SK-N-SH (cell line): ENCODE measurements at regions not wholly inside any gene's neighbourhood (a gene's known extent, or its start where the extent isn't known, plus 50 kb on each side); places are given as distances from the start of the nearest gene placed in this dataset.

Experiments
- CTCF ChIA-PET: fragments of 300-600, 350-600 bp; formaldehyde crosslinking; extraction: SDS; loops from one replicate; lab custom pipeline; 2021; lab: Yijun Ruan, JAX
- POLR2A ChIA-PET: fragments of 350-600 bp; sonication (Branson Sonifier 250); formaldehyde crosslinking; extraction: SDS; loops from one replicate; lab custom pipeline; 2020; ENCODE audit warnings: antibody characterized with exemption, inconsistent platforms; lab: Yijun Ruan, JAX
- DNase-seq: peaks from one replicate; pipeline ENCODE4 v3.0.0; 2012
- H2AFZ ChIP-seq: fragments of 200-600 bp; sonication (generic); 2 replicates; pipeline ENCODE4 v1.8.1; 2016; ENCODE audit warnings: antibody characterized with exemption, mild to moderate bottlenecking, low read depth
- H3F3A ChIP-seq: fragments of 200-600 bp; sonication (generic); replicated peaks from 2 replicates; pipeline ENCODE3; 2016; ENCODE audit warnings: antibody characterized with exemption, mild to moderate bottlenecking; ENCODE audit not compliant: insufficient read depth
- H3K27ac ChIP-seq, 2 experiments: fragments of 200-500 bp in 1 of 2; fragments of 200-600 bp in 1 of 2; sonication (Bioruptor generic) in 1 of 2; sonication (generic), shearing (Covaris generic) in 1 of 2; 2 replicates each; pipeline versions ENCODE4 v1.5.1 to v1.6.1; 2014 to 2016; ENCODE audit warnings: low read depth in 2 of 2, inconsistent platforms in 1 of 2, low read length in 1 of 2, mild to moderate bottlenecking in 1 of 2, mixed read lengths in 1 of 2
- H3K27me3 ChIP-seq: fragments of 200-600 bp; sonication (generic), shearing (Covaris generic); 2 replicates; pipeline ENCODE4 v1.6.1; 2016; ENCODE audit warnings: mixed run types; ENCODE audit not compliant: insufficient read depth
- H3K36me3 ChIP-seq, 2 experiments: fragments of 200-500 bp in 1 of 2; fragments of 200-600 bp in 1 of 2; sonication (Bioruptor generic) in 1 of 2; sonication (generic) in 1 of 2; replicated peaks in 1 of 2; 2 replicates each; pipeline versions ENCODE3 to v1.5.1; 2014 to 2016; ENCODE audit warnings: low read length in 1 of 2, mild to moderate bottlenecking in 1 of 2; ENCODE audit not compliant: insufficient read depth in 2 of 2, control insufficient read depth in 1 of 2
- H3K4me1 ChIP-seq, 2 experiments: fragments of 200-500 bp in 1 of 2; fragments of 200-600 bp in 1 of 2; sonication (Bioruptor generic) in 1 of 2; sonication (generic), shearing (Covaris generic) in 1 of 2; 2 replicates each; pipeline versions ENCODE4 v1.5.1 to v1.6.1; 2014 to 2016; ENCODE audit warnings: low read depth in 1 of 2, low read length in 1 of 2, mixed run types in 1 of 2; ENCODE audit not compliant: insufficient read depth in 2 of 2, control insufficient read depth in 1 of 2
- H3K4me2 ChIP-seq: fragments of 200-600 bp; sonication (generic), shearing (Covaris generic); 2 replicates; pipeline ENCODE4 v1.6.1; 2017; ENCODE audit warnings: mixed run types
- H3K4me3 ChIP-seq, 2 experiments: fragments of 200-500 bp in 1 of 2; fragments of 200-600 bp in 1 of 2; sonication (Bioruptor generic) in 1 of 2; sonication (generic), shearing (Covaris generic) in 1 of 2; 2 replicates each; pipeline versions ENCODE4 v1.5.1 to v1.8.1; 2014 to 2016; ENCODE audit warnings: low read depth in 2 of 2, inconsistent platforms in 1 of 2, low read length in 1 of 2, mild to moderate bottlenecking in 1 of 2, mixed read lengths in 1 of 2, moderate library complexity in 1 of 2
- H3K79me2 ChIP-seq: fragments of 200-600 bp; sonication (generic); 2 replicates; pipeline ENCODE4 v1.8.1; 2017; ENCODE audit warnings: mild to moderate bottlenecking; ENCODE audit not compliant: insufficient read depth
- H3K9ac ChIP-seq: fragments of 200-600 bp; sonication (generic); 2 replicates; pipeline ENCODE4 v1.6.1; 2017; ENCODE audit warnings: mixed run types
- H3K9me2 ChIP-seq: fragments of 200-600 bp; sonication (generic); 2 replicates; pipeline ENCODE4 v1.6.1; 2017; ENCODE audit warnings: mixed run types
- H3K9me3 ChIP-seq: fragments of 200-600 bp; sonication (generic); 2 replicates; pipeline ENCODE4 v1.6.1; 2017; ENCODE audit warnings: mixed run types, mild to moderate bottlenecking, moderate library complexity
- H4K20me1 ChIP-seq: fragments of 200-600 bp; sonication (generic); 2 replicates; pipeline ENCODE4 v1.6.1; 2017; ENCODE audit warnings: mild to moderate bottlenecking, mixed run types; ENCODE audit not compliant: insufficient read depth
- CHD2 ChIP-seq: fragments of 150-350 bp; IDR thresholded peaks from 2 replicates; pipeline ENCODE4 v1.6.1; 2018; ENCODE audit warnings: low read length; ENCODE audit not compliant: partially characterized antibody
- EP300 ChIP-seq, 2 experiments: IDR thresholded peaks; 2 replicates each; pipeline versions ENCODE4 v1.4.0 to v1.6.1; 2012; ENCODE audit warnings: borderline replicate concordance in 1 of 2, low read depth in 1 of 2, low read length in 1 of 2
- FOSL2 ChIP-seq: IDR thresholded peaks from 2 replicates; pipeline ENCODE4 v1.4.0; 2012; ENCODE audit warnings: low read depth, mild to moderate bottlenecking, moderate library complexity, borderline replicate concordance
- FOXM1 ChIP-seq: IDR thresholded peaks from 2 replicates; pipeline ENCODE4 v1.4.0; 2012; ENCODE audit warnings: low read depth, mild to moderate bottlenecking
- IRF3 ChIP-seq: fragments of 150-350 bp; IDR thresholded peaks from 2 replicates; pipeline ENCODE4 v1.6.1; 2016; ENCODE audit warnings: mild to moderate bottlenecking, low read depth, low read length
- MEF2A ChIP-seq: IDR thresholded peaks from 2 replicates; pipeline ENCODE4 v1.4.0; 2012; ENCODE audit warnings: low read depth, borderline replicate concordance
- MXI1 ChIP-seq: IDR thresholded peaks from 2 replicates; pipeline ENCODE4 v1.6.1; 2012; ENCODE audit warnings: mild to moderate bottlenecking, low read depth, low read length, improper control_type of control experiment
- NRF1 ChIP-seq: IDR thresholded peaks from 2 replicates; pipeline ENCODE4 v1.6.1; 2012; ENCODE audit warnings: low read depth, mild to moderate bottlenecking, low read length
- POLR2AphosphoS5 ChIP-seq: IDR thresholded peaks from 2 replicates; pipeline ENCODE4 v1.6.1; 2012; ENCODE audit warnings: low read depth, low read length
- RAD21 ChIP-seq: IDR thresholded peaks from 2 replicates; pipeline ENCODE4 v1.6.1; 2012; ENCODE audit warnings: mild to moderate bottlenecking, low read length
- RCOR1 ChIP-seq: fragments of 150-350 bp; IDR thresholded peaks from 2 replicates; pipeline ENCODE4 v1.6.1; 2017; ENCODE audit warnings: antibody characterized with exemption, low read length
- RFX5 ChIP-seq: IDR thresholded peaks from 2 replicates; pipeline ENCODE4 v1.6.1; 2012; ENCODE audit warnings: mild to moderate bottlenecking, improper control_type of control experiment, low read length
- RXRA ChIP-seq: IDR thresholded peaks from 2 replicates; pipeline ENCODE4 v1.4.0; 2012; ENCODE audit warnings: low read depth, mild to moderate bottlenecking, borderline replicate concordance
- SIN3A ChIP-seq: IDR thresholded peaks from 2 replicates; pipeline ENCODE4 v1.6.1; 2012; ENCODE audit warnings: low read depth, mild to moderate bottlenecking, low read length, moderate library complexity, borderline replicate concordance
- SMC3 ChIP-seq: IDR thresholded peaks from 2 replicates; pipeline ENCODE4 v1.6.1; 2012; ENCODE audit warnings: low read depth, low read length, improper control_type of control experiment
- TEAD4 ChIP-seq: IDR thresholded peaks from 2 replicates; pipeline ENCODE4 v1.4.0; 2012; ENCODE audit warnings: mild to moderate bottlenecking, borderline replicate concordance; ENCODE audit not compliant: insufficient read depth
- ZBTB33 ChIP-seq: IDR thresholded peaks from 2 replicates; pipeline ENCODE4 v1.4.0; 2012; ENCODE audit warnings: low read depth, borderline replicate concordance
- WGBS: methylation state at CpG from one replicate; pipeline ENCODE4 v1.1.6; 2017; ENCODE audit warnings: low lambda C conversion rate; 5-methylcytosine and 5-hydroxymethylcytosine counted together
- TF ChIP-seq, protein P1 (sequence below): IDR thresholded peaks from 2 replicates; pipeline ENCODE4 v1.6.1; 2012; ENCODE audit warnings: mild to moderate bottlenecking, low read depth, low read length, moderate library complexity
- TF ChIP-seq, protein P2 (sequence below): IDR thresholded peaks from 2 replicates; pipeline ENCODE4 v1.4.0; 2012; ENCODE audit warnings: low read depth, borderline replicate concordance

DNA sequence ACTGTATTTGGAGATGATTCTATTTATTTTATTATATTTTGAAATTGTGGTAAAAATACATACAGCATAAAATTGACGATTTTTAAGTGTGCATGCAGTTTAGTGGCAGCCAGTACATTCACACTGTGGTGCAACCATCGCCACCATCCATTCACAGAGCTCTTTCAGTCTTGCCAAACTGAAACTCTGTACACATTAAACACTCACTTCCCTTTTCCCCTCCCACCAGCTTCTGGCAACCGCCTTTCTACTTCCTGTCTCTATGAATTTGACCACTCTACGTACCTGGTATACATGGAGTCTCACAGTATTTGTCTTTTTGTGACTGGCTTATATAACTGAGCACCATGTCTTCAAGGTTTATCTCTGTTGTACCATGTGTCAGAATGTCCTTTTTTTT is 303.3 kb upstream of the ATP10A start (continued):
- no peak for TF ChIP-seq SMC3
- no peak for TF ChIP-seq RAD21

GRCh38 chr15:26165546-26165945 is 302.4 kb upstream of the ATP10A start:
- no peaks in the 10 kb centered on the region for H3K4me1 ChIP-seq
- no peaks in the 10 kb centered on the region for H3K9me3 ChIP-seq
- WGBS: 21% methylated on average over 7 of the region's 7 CpGs
- no peaks in the 10 kb centered on the region for H3K36me3 ChIP-seq
- POLR2A ChIA-PET: no interaction called here
- DNase-seq: no peak
- no peak overlapping the region for H3K9ac ChIP-seq
- no peaks in the 10 kb centered on the region for H3F3A ChIP-seq
- H3K4me2 ChIP-seq: no peak overlapping the region
- H3K4me3 ChIP-seq: no peak overlapping the region
- TF ChIP-seq FOSL2 (no peak), FOXM1 (no peak), RFX5 (no peak), MEF2A (no peak), SMC3 (no peak)
- TF ChIP-seq, protein P1, sequence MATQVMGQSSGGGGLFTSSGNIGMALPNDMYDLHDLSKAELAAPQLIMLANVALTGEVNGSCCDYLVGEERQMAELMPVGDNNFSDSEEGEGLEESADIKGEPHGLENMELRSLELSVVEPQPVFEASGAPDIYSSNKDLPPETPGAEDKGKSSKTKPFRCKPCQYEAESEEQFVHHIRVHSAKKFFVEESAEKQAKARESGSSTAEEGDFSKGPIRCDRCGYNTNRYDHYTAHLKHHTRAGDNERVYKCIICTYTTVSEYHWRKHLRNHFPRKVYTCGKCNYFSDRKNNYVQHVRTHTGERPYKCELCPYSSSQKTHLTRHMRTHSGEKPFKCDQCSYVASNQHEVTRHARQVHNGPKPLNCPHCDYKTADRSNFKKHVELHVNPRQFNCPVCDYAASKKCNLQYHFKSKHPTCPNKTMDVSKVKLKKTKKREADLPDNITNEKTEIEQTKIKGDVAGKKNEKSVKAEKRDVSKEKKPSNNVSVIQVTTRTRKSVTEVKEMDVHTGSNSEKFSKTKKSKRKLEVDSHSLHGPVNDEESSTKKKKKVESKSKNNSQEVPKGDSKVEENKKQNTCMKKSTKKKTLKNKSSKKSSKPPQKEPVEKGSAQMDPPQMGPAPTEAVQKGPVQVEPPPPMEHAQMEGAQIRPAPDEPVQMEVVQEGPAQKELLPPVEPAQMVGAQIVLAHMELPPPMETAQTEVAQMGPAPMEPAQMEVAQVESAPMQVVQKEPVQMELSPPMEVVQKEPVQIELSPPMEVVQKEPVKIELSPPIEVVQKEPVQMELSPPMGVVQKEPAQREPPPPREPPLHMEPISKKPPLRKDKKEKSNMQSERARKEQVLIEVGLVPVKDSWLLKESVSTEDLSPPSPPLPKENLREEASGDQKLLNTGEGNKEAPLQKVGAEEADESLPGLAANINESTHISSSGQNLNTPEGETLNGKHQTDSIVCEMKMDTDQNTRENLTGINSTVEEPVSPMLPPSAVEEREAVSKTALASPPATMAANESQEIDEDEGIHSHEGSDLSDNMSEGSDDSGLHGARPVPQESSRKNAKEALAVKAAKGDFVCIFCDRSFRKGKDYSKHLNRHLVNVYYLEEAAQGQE: no peak
- TF ChIP-seq, all 33 proteins: peak for 0
- CTCF ChIA-PET: no interaction called here
- H3K27ac ChIP-seq: no peak overlapping the region
- no peaks in the 10 kb centered on the region for H3K79me2 ChIP-seq
- no peaks in the 10 kb centered on the region for H4K20me1 ChIP-seq
- H2AFZ ChIP-seq: no peak overlapping the region
- H3K27me3 ChIP-seq: no peaks in the 10 kb centered on the region
- no peaks in the 10 kb centered on the region for H3K9me2 ChIP-seq

- H3K4me2 ChIP-seq: no peak overlapping the region
- no peak overlapping the region for H3K27ac ChIP-seq
- no peaks in the 10 kb centered on the region for H4K20me1 ChIP-seq
- H3K79me2 ChIP-seq: no peaks in the 10 kb centered on the region
- no peak overlapping the region for H3K9ac ChIP-seq
- TF ChIP-seq RAD21: no peak
- TF ChIP-seq SMC3: no peak
- no peak for TF ChIP-seq IRF3
- TF ChIP-seq SIN3A: no peak
- no peak for TF ChIP-seq RCOR1
- TF ChIP-seq RXRA: no peak
- TF ChIP-seq POLR2AphosphoS5: no peak
- TF ChIP-seq TEAD4: no peak
- no peak for TF ChIP-seq MXI1
- TF ChIP-seq, protein P2, sequence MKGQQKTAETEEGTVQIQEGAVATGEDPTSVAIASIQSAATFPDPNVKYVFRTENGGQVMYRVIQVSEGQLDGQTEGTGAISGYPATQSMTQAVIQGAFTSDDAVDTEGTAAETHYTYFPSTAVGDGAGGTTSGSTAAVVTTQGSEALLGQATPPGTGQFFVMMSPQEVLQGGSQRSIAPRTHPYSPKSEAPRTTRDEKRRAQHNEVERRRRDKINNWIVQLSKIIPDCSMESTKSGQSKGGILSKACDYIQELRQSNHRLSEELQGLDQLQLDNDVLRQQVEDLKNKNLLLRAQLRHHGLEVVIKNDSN: no peak
- TF ChIP-seq MEF2A: no peak
- TF ChIP-seq ZBTB33: no peak
- TF ChIP-seq EP300 (IDR thresholded peaks at IDR 0.05; ENCODE audit: borderline replicate concordance in 1 of 2, low read depth in 1 of 2, low read length in 1 of 2): no peak
- TF ChIP-seq CHD2: no peak
- TF ChIP-seq FOSL2: no peak
- TF ChIP-seq NRF1: no peak
- H3K4me3 ChIP-seq: no peak overlapping the region
- H3K9me3 ChIP-seq: no peaks in the 10 kb centered on the region
- H3K36me3 ChIP-seq: no peaks in the 10 kb centered on the region
- no peak overlapping the region for H2AFZ ChIP-seq
- POLR2A ChIA-PET: no interaction called here
- H3K9me2 ChIP-seq: no peaks in the 10 kb centered on the region
- no peaks in the 10 kb centered on the region for H3F3A ChIP-seq
- H3K4me1 ChIP-seq: peaks cover 0 to 6% of the 10 kb centered on the region in 2 experiments; a peak in 1 of 4 replicates
- DNase-seq: no peak
- no peaks in the 10 kb centered on the region for H3K27me3 ChIP-seq
- CTCF ChIA-PET: no interaction called here
- WGBS: 14% methylated on average over 4 of the region's 4 CpGs
Observed at GRCh38 chr15:26160343-26160742, 297.2 kb upstream of the ATP10A start.
